Glutamatergic neuron (in vitro differentiated cells): ENCODE measurements at regions not wholly inside any gene's neighbourhood (a gene's known extent, or its start where the extent isn't known, plus 50 kb on each side); places are given as distances from the start of the nearest gene placed in this dataset.

Source experiments
- DNase-seq: peaks from one replicate; pipeline ENCODE4 v3.0.0; 2022
- H3K27ac Mint-ChIP-seq: one replicate; pipeline ENCODE4 v1.8.0; 2020; ENCODE audit warnings: mild to moderate bottlenecking, mixed read lengths, inconsistent platforms; ENCODE audit not compliant: unreplicated experiment
- H3K27me3 Mint-ChIP-seq: one replicate; pipeline ENCODE4 v1.8.0; 2020; ENCODE audit warnings: mild to moderate bottlenecking, moderate library complexity, mixed read lengths, inconsistent platforms; ENCODE audit not compliant: unreplicated experiment
- H3K36me3 Mint-ChIP-seq: one replicate; pipeline ENCODE4 v1.8.0; 2020; ENCODE audit warnings: mild to moderate bottlenecking, mixed read lengths, inconsistent platforms; ENCODE audit not compliant: unreplicated experiment
- H3K4me1 Mint-ChIP-seq: one replicate; pipeline ENCODE4 v1.8.0; 2020; ENCODE audit warnings: mild to moderate bottlenecking, low read depth, mixed read lengths, inconsistent platforms; ENCODE audit not compliant: unreplicated experiment
- H3K4me3 Mint-ChIP-seq: one replicate; pipeline ENCODE4 v1.8.0; 2020; ENCODE audit warnings: mild to moderate bottlenecking, mixed read lengths, inconsistent platforms; ENCODE audit not compliant: unreplicated experiment
- H3K9me3 Mint-ChIP-seq: one replicate; pipeline ENCODE4 v1.8.0; 2020; ENCODE audit warnings: mild to moderate bottlenecking, moderate library complexity, mixed read lengths, inconsistent platforms; ENCODE audit not compliant: unreplicated experiment
- CTCF ChIP-seq: fragments of 200-600 bp; sonication (generic); IDR thresholded peaks from one replicate; pipeline ENCODE4 v1.5.0; 2021; ENCODE audit not compliant: partially characterized antibody, unreplicated experiment

GRCh38 chr15:46938169-46938568, 779.1 kb upstream of the SEMA6D start:
- no peak for TF ChIP-seq CTCF
- H3K4me1 Mint-ChIP-seq: no peaks in the 10 kb centered on the region
- H3K36me3 Mint-ChIP-seq: no peaks in the 10 kb centered on the region
- H3K4me3 Mint-ChIP-seq: no peak overlapping the region
- H3K9me3 Mint-ChIP-seq: no peaks in the 10 kb centered on the region
- H3K27me3 Mint-ChIP-seq: no peaks in the 10 kb centered on the region
- no peak overlapping the region for H3K27ac Mint-ChIP-seq
- DNase-seq: no peak

- H3K4me3 Mint-ChIP-seq: no peak overlapping the region
- no peak for TF ChIP-seq CTCF
- H3K27me3 Mint-ChIP-seq: no peaks in the 10 kb centered on the region
- H3K4me1 Mint-ChIP-seq: no peaks in the 10 kb centered on the region
- no peaks in the 10 kb centered on the region for H3K36me3 Mint-ChIP-seq
- DNase-seq: no peak
- H3K27ac Mint-ChIP-seq: no peak overlapping the region
- H3K9me3 Mint-ChIP-seq: no peaks in the 10 kb centered on the region
Measured at GRCh38 chr15:46941241-46941640, 776.1 kb upstream of the SEMA6D start.

DNA sequence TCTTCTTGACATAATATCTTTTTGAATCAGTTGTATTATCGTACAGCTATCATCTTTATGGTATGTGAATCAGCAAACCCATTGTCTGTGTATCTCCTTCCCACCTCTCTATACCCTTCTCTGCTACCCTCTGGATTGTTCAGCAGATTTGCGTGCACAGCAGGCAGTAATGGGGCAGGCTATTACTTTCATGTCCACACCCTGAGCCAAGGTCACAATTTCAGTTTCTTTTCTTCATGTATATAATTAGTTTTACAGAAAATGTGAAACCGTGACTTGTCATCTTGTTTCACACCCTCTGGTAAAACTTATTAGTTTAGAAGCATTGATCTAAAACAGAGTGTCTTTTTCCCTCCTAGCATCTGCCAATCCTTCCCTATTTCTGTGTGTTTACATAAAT, 770.4 kb upstream of the SEMA6D start:
- H3K27ac Mint-ChIP-seq: no peak overlapping the region
- no peaks in the 10 kb centered on the region for H3K27me3 Mint-ChIP-seq
- no peaks in the 10 kb centered on the region for H3K36me3 Mint-ChIP-seq
- H3K9me3 Mint-ChIP-seq: no peaks in the 10 kb centered on the region
- H3K4me1 Mint-ChIP-seq: no peaks in the 10 kb centered on the region
- no peak for TF ChIP-seq CTCF
- no peak for DNase-seq
- H3K4me3 Mint-ChIP-seq: no peak overlapping the region

DNA sequence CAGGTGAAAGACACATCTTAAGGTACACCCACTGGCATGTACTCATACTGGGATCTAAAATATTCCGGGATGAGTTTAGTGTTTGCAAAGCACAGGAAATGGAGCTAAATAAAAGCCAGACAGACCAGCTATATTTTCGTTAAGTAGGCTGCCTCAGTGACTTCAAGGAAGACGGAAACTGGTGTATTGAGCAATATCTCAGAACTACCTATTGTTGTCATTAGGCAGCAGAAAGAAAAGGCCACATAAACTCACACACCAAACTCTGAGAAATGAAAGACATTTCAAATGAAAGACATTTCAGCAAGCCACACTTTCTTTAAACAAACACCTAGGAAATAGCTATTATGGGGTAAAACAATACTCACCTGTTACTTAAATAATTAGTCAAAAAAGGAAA, 761.7 kb upstream of the SEMA6D start:
- no peaks in the 10 kb centered on the region for H3K27me3 Mint-ChIP-seq
- H3K9me3 Mint-ChIP-seq: no peaks in the 10 kb centered on the region
- no peak for DNase-seq
- H3K4me3 Mint-ChIP-seq: no peak overlapping the region
- no peak overlapping the region for H3K27ac Mint-ChIP-seq
- TF ChIP-seq CTCF: no peak
- H3K36me3 Mint-ChIP-seq: no peaks in the 10 kb centered on the region
- H3K4me1 Mint-ChIP-seq: no peaks in the 10 kb centered on the region

DNA sequence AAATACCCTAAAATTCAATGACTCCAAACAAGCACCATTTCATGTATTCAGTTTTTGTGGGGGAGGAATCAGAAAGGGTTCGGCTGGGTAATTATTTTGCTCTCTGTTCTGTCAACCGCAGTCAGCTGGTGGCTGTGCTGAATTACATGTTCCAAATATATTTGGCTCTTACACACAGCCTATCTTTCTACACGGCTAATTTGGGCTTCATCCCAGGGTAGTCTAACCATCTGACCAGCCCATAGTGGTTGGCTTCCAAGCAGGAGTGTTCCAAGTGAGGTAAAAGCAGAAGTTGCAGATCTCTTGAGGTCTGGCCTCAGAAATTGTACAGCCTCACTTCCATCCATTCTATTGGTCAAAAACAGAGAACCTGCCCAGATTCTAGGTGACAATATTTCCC, 760.8 kb upstream of the SEMA6D start:
- TF ChIP-seq CTCF: no peak
- Mint-ChIP-seq H3K36me3 (no peaks in the 10 kb centered on the region), H3K27ac (no peak overlapping the region), H3K4me1 (no peaks in the 10 kb centered on the region), H3K4me3 (no peak overlapping the region), H3K9me3 (no peaks in the 10 kb centered on the region), H3K27me3 (no peaks in the 10 kb centered on the region)
- DNase-seq: no peak
